Gastroesophageal sphincter (tissue), 3 donors: ENCODE measurements at regions not wholly inside any gene's neighbourhood (a gene's known extent, or its start where the extent isn't known, plus 50 kb on each side); places are given as distances from the start of the nearest gene placed in this dataset.

Experiments used
- EP300 ChIP-seq: sonication (generic); formaldehyde crosslinking; IDR thresholded peaks from one replicate; pipeline ENCODE4 v1.6.1; 2017; ENCODE audit warnings: antibody characterized with exemption, mild to moderate bottlenecking
- POLR2A ChIP-seq, 2 donors: fragments of 450-650 bp; IDR thresholded peaks; one replicate each; pipeline ENCODE4 v1.6.1; 2017; ENCODE audit warnings: antibody characterized with exemption in 2 of 2, mild to moderate bottlenecking in 2 of 2, moderate library complexity in 1 of 2
- POLR2AphosphoS5 ChIP-seq: sonication (generic); formaldehyde crosslinking; IDR thresholded peaks from one replicate; pipeline ENCODE4 v1.6.1; 2017; ENCODE audit warnings: antibody characterized with exemption
- TF ChIP-seq, protein P1 (sequence below), 4 experiments: fragments of 200-600 bp in 2 of 4; fragments of 450-650 bp in 2 of 4; sonication (generic) in 1 of 4; IDR thresholded peaks; one replicate each; pipeline ENCODE4 v1.5.1; 2017 to 2019; ENCODE audit warnings: antibody characterized with exemption in 4 of 4, mild to moderate bottlenecking in 2 of 4, moderate library complexity in 2 of 4

DNA sequence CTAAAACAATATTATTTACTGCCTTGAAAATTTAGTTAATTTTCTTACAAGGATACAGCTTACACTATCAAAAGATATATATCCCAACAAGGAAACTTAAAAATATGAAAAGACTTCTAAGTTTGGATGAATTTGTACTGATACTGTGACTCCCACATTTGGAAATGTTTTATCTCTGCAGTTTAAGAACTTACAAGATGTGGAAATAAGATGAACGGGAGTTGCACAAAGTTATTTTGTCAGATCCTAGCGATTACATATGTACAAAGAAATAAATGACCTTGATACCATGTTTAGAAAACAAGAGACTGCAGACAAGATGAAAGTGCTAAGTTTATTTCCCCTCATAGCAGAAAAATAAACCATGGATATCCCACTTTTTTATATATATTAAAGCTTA lies 103.7 kb upstream of the TMEM106B start:
- TF ChIP-seq, protein P1, sequence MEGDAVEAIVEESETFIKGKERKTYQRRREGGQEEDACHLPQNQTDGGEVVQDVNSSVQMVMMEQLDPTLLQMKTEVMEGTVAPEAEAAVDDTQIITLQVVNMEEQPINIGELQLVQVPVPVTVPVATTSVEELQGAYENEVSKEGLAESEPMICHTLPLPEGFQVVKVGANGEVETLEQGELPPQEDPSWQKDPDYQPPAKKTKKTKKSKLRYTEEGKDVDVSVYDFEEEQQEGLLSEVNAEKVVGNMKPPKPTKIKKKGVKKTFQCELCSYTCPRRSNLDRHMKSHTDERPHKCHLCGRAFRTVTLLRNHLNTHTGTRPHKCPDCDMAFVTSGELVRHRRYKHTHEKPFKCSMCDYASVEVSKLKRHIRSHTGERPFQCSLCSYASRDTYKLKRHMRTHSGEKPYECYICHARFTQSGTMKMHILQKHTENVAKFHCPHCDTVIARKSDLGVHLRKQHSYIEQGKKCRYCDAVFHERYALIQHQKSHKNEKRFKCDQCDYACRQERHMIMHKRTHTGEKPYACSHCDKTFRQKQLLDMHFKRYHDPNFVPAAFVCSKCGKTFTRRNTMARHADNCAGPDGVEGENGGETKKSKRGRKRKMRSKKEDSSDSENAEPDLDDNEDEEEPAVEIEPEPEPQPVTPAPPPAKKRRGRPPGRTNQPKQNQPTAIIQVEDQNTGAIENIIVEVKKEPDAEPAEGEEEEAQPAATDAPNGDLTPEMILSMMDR (IDR thresholded peaks at IDR 0.05): no peak
- TF ChIP-seq EP300 (no peak), POLR2AphosphoS5 (no peak), POLR2A (IDR thresholded peaks at IDR 0.05) (no peak)
